Suppressor macrophage (primary cell): ENCODE measurements at regions not wholly inside any gene's neighbourhood (a gene's known extent, or its start where the extent isn't known, plus 50 kb on each side); places are given as distances from the start of the nearest gene placed in this dataset.
A peak's percentile ranks its signal among the peaks of the same experiment; 100 is the strongest.

ENCODE experiments used
- DNase-seq, 4 experiments: peaks; one replicate each; pipeline ENCODE4 v3.0.0-alpha.2; 2020 to 2022

DNA sequence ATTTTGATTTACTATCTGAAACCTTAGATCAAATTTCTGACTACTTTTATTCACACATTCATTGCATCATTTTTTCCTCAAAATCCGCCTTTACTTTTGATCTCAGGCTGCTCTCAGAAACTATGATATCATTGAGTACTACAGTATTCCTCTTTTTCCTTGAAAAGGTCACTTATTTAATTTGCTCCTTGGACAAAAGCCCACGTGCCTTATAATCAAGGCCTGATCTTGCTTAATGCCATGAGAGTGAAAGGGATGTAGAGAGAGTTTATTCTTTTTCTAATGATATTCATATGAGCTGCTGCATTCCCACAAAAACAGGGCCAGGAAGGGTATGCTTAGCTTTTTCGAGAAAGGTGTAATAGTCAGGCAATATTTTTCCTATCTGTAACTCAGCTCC is 327.0 kb downstream of the ETS1 start:
- DNase-seq, result no peak

DNA sequence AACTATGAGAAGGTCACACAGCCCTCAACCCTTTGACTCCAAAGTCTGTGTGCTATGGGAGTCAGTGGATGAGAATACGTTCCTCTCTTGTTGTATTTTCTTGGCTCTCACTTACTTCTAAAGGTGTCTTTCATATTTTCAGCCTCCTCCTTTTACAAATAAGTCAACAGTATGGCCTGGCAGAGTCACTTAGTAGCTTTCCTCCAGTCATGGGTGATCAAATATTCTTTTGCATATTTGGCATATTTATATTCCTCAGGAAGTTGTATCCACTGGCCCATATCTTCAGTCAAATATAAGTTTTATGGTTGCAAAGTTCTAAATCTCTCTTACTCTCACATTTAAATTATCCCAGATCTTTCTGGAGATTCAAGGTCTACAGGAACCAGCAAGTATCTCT is 327.5 kb downstream of the ETS1 start:
- no peak for DNase-seq

DNA sequence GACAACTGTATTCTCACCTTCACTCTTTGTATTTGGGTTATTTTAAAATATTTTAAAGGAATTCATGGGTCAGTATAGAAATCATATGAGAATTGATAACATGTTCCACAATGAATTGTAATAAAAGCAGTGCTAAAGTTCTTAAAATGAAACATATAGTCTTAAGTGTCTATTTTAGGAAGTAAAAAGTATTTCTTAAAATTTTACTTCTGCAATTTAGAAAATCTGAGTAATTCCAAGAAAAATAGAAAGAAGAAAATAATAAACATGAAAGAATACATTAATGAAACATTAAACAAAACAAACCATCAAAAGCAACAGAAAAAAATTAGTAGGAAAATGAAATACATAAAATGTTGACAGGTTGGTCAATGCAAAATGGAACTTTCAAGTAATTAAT is 332.4 kb downstream of the ETS1 start:
- DNase-seq, result peak in 2 of 4 experiments; percentile 15 to 43

DNA sequence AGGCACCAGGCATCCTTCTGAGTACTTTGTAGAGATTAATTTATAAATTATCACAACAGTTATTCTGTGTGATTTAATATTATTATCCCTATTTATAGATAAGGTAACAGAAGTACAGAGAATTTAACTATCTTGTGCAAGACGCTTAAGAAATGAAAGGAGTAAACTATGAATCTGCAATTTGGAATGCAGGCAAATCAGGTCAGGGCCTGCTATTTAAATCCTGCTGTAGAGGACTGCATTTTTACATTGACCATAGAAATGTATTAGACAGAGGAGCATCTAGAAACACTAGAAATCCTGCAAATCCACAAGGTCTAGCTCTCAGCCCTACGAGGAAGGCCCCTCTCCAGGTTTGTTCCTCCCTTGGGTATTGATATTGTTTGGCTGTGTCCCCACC is 336.2 kb downstream of the ETS1 start:
- no peak for DNase-seq

DNA sequence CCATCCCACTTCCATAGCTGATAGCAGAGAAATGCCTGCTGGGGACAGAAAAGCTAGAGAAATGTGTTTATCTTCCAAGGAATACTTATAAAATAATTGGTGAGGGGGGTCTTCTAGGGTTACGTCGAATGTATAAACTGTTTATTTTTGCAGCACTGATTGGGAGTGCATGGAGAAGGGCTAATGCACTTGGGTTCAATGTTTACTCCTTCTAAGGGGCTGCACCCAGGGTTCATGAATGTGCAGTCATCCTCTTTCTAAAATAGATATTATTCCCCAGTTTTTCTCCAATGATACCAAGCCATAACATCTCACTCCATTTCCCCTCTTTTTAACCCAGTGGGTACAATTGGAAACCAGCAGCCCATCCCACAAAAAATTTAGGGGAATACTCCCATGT is 336.9 kb downstream of the ETS1 start:
- DNase-seq, result no peak

DNA sequence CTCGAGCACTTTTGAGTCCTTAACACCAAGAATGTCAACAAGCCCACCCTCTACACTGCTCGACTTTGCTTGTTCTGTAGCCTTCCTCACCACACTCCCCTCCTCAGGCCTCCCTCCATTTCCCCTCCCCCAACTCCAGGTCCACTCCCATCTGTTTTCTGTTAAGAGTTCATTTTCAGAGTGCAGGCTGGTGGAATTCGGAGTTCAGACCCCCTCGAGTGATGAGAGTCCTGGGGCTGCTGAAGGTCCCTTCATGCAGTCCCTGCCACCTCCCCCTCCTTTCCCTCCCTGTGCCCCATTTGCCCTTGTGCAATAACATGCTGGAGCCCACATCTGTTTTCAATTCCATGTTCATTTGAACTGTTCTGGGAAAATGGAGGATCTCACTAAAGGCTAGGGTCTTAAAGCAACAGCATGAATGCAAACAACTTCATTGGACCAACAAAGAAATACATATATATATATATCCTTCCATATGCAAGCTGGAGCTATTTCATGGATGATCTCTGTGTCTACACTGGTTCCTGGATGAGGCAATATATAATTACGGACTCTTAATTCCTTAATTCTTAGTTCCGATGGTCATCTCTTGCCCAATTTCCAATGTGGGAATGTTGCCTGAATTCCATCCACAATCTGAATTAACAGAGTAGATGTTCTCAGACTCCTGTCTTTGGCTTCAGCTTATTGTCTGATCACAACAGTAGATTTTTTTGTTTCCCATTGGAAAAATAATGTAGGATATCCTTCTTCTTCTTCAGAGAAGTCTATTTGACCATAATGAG is 340.4 kb downstream of the ETS1 start:
- DNase-seq, result no peak

DNA sequence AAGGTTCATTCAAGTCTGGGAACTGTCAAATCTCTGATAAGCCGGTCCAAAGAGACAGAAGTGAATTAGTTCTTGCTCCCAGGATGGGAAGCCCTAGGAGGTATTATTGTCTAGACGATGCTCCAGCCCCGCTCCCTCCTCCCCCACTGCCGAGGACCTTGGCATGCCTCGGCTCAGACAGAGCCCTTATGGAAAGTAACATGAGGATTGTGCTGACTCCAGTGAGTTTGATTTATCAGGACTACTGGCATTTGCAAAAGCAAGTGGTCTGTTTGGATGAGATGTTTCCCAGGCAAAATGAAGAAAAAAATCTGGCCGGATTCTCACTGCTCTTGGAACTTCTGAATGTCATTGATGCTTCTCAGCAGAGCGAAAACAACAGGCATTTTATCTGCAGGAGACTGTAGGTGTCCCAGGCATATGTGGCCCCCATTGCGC is 341.0 kb downstream of the ETS1 start:
- DNase-seq, result no peak

DNA sequence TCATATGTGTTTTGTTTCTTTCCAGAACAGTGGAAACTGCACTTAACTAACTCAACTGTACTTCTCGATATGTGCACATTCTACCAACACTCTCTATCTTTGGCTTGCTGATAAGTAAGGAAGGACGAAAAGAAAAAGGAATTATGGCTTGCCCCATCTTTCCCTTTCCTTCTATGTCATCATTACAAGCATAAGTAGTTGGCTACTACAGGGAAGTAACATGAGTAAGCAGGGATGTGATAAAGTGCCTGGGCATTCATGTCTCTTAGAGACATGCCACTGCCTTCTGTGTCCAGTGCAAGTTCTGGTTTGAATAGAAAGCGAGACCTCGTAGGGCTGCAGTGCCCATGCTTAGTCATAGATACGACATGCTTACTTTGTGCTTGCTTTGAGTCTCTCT is 342.5 kb downstream of the ETS1 start:
- peak in 3 of 4 experiments; percentile 2 to 18 (median 2) for DNase-seq

DNA sequence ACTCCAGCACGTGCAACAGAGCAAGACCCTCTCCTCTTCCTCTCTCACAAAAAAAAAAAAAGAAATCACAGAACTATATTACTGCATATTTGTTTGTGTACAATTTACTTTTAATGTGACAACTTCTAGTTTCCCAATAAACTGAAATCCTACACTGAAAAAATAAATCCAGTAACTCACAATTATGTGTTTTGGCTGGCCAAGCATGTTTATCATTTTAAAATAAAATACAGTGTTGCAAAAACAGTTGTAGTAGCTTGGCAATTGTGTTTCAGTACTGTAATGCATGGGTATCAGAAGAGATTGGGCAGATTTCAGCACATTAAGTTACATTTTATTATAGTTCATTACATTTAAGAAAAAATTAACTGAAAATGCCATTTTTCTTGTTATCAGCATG is 344.9 kb downstream of the ETS1 start:
- no peak for DNase-seq

DNA sequence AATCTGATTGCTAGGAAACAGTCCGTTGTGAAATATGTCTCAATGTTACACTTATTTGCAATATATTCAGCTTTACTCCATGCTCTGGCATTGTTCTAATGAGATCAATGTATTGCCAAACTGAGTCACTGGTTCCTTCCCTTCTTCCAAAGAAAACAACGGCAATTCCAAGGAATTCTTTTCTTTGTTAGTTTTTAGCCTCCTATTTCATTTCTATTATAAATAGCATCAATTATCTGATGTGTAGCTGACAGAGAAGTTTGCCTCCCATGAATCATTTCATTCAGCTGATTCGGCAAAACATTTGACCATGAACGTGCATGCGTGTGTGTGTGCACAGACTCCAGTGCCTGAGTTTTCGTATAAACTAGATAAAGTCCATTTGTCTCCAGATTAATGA is 346.8 kb downstream of the ETS1 start:
- DNase-seq, result no peak

DNA sequence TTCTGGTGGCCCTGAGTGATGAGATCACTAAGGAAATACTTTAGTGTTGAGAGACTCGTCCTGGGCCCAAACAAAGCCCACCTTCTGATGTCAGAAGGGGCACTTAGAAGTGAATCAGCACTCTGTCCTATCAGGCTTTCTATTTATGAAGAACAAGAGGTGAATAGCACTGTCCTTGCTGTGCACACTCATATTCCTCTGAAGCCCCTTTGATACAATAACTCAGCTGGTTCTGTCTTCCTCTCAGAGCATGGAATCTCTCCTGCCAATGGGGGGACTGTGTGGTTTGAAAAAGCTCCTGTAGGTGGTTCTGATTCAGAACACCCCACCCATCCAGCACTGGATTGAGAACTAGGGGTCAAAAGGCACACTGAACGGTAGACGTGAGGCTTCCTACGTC is 348.1 kb downstream of the ETS1 start:
- no peak for DNase-seq

DNA sequence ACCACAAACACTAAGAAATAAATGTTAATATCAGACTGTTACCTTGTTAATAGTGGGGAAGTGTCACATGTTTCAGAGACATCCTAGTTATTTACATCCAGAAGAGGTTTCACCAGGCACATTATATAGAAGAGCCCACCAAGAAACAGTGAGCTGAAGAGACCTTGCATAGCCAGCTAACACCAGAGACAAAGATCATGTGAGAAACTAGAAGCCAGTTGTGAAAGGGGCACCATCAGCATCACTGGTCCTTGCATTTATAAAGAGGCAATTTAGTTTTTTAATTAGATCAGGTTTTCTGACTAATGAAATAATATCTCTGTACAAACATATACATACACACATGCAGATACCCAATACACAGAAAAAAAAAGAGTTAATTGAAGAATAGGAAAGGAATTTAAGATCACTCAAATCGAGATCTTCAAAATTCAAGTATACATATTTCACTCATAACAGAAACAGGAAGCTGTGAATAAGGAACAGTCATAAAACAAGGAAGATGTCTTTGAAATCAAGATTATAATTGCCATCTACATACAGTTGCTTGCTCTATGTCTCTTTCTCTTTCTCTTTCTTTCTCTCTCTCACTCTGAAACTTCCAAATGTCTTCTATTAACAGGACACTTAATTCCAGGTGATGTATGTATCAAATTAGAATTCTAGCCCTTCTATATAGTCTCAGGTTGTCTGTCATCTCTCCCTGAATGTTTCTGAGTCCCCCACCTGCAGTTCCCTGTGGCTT is 348.7 kb downstream of the ETS1 start:
- peak; percentile 10 to 60 (median 35) for DNase-seq

DNA sequence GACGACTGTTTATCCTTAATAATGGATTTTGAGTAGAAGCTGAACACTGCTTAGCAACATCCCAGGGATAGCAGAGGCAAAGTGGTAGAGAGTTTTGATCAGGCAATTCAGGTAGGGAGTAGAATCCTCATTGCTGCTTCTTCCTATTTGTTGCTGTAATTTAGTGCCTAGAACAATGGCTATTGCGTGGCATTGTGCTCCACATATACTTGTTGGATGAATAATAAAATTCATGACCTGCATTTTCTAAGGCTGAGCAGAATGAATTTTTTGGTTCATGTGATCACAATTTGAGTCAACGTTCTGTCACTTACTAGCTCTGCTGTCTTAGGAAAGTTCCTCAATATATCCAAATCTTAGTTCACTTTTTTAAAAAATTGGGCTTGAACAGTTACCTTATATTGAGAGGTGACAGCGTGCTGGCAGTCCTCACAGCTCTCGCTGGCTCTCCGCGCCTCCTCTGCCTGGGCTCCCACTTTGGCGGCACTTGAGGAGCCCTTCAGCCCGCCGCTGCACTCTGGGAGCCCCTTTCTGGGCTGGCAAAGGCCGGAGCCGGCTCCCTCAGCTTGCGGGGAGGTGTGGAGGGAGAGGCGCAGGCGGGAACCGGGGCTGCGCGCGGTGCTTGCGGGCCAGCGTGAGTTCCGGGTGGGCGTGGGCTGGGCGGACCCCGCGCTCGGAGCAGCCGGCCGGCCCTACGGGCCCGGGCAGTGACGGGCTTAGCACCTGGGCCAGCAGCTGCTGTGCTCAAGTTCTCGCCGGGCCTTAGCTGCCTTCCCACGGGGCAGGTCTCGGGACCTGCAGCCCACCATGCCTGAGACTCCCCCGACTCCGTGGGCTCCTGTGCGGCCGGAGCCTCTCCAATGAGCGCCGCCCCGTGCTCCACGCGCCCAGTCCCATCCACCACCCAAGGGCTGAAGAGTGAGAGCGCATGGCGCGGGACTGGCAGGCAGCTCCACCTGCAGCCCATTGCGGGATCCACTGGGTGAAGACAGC is 350.6 kb downstream of the ETS1 start:
- DNase-seq, result peak in 2 of 4 experiments; percentile 5 to 6

DNA sequence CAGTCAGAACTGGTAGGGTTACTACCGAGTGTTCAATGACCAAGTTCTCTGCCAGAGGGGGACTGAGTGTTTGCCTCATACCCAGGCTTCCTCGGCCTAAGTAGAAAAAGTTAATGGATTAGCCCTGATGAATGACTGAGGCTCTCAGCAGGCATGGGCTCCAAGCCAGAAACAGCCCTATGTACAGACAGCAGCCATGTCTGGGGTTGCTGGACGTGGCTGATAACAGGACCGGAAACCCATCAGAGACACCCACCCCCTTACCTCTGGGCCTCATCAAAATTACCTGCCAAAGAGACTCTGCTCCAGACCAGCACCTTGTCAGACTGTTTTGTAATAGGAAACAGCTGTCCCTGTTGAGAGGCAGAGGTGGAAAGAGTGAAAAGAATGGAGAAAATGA is 351.4 kb downstream of the ETS1 start:
- DNase-seq, result no peak

DNA sequence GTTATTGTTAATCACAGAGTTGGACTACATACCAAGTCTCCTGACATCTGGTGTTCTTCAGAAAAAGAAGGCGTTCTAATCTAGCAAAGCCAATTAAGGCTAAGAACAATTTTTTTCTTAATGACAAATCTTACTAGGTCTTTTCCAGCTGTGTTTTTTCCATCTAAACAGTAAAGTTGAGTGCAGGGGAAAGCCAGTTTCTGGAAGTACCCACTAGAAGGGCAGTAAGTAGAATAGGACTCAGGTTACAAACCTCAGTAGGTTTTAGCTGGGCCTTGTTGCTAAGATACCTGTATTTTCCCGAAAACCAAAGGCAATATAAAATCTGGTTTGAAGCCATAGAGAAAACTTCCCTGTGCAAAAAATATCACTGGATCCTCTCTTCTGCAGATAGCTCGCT is 351.9 kb downstream of the ETS1 start:
- no peak for DNase-seq

DNA sequence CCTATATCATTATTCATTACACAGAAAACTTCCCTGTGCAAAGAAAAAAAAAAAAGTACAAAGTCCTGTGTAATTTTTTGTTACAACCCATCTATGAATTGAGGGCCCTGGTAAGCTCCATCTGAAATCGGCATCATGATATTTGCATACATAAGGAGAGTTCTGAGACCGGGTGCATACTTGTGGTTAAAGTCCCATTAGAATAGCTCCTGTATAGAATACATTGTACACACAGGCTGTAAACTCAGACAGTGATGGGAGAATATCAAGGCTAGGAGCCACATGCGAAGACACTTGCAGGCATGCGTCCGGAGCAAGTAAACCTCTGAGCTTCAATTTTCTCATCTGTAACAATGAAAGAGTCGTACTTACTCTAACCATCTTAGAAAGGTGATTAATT is 353.2 kb downstream of the ETS1 start:
- DNase-seq, result no peak

DNA sequence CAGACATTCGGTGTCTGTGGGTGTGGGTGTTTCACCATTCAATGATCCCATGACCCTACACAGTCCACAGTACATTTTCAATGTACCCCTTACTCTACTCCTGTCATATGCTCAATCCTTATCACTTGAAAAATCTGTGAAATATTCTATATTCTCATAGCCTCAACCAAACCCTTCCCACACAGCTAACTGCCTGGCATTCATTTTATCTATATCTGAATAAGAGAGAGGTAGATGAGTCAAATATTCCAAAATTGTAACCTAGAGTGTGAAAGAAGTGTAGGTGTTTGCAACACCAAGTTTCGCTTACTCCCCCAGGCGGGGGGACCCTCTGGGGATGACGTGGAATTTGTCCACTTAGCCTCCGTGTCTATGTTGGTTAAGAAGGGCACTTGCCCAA is 354.8 kb downstream of the ETS1 start:
- peak in 2 of 4 experiments; percentile 10 to 11 for DNase-seq

DNA sequence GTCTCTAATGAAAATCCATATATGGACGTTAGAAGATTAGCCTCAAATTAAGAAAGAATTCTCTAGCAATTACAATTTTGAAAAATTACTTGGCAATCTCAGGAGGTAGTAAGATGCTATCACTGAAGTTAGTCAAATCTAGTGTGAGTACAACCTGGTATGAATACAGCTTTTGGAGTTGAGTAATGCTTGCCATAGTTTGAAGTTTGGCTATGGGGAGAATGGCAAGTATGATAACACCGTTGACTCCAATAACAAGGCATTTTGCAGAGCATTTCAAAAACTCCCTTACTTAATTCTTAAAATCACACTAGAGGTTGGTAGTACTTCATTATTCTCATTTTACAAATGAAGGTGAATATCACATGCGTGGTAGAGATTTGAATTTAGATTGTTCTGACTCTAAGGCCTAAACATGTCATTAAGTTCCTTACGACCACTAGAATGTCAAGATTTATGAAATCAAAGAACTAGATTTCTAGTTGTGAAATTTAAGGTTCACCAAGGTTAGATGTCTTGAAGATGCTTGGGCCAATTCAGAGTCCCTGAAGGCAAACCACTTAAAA is 355.4 kb downstream of the ETS1 start:
- DNase-seq, result no peak

DNA sequence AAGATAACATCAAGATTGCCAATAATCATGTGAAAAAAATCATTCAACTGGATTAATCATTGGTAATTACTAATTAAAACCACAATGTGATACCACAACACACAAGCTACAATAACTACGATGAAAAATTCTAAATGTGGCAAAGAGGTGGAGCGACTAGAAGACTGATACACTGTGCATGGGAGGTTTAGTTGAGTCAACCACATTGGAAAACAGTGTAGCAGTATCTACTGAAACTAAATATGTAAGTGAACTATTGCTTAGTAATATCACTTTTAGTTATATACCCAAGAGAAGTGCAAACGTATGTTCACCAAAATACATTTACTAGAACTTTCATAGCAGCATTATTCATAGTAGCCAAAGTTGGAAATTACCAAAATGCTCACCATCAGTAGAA is 359.9 kb downstream of the ETS1 start:
- no peak for DNase-seq

DNA sequence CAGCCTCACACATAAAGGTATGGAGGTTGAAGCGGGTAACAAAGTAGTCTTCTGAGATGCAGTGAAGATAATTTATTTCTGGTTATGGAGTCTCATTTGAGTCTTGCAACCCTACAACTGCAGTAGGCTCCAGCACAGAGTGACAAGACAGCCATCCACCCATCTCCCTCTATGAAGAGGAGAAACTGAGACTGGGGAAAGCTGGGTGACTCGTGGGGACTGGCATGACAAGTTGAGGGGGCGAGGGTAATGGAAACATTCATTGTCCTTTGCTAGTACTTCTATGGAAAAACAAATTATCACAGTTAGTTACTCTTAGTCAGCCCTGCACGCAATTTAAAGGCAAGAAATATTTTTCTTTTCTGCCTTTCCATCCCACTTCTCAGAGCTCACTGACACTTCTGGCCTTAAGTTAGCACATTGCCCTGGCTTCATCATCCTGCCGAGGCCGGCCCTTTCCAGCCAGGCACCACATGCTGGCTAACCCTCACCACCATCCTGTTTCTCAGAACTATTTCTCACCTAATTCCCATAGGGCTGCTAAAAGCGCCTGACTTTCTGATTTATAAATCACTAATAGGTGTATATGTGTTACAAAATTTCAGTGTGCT is 361.1 kb downstream of the ETS1 start:
- DNase-seq, result no peak

DNA sequence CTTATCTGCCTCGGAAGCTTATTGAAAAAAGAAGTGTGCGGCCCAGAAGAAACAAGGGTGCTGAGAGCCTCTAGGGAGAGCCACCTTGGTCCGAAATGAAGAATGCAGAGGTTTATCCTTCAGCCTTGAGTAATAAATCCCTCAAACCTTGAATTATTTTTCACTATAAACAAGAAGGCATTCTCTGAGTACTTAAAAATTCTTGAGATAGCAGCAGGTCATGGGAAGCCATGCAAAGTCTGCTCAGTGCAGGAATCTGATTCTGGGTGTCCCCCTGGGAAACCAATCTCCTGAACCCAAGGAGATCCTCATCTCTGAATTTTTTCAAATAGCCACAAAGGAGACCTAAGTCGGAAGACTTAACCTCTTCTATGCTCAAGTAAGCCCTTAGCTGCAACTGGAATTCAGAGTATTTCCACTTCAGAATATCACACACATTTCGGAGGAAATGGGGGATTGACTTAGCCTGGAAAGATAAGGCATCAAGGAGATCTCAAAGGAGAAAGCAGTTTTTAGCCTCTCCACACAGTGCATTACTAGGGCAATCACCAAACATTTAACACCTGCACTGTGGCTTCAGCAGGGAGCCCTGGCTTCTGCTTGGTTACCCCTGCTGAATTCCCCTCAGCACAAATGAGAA is 365.0 kb downstream of the ETS1 start:
- DNase-seq, result no peak

DNA sequence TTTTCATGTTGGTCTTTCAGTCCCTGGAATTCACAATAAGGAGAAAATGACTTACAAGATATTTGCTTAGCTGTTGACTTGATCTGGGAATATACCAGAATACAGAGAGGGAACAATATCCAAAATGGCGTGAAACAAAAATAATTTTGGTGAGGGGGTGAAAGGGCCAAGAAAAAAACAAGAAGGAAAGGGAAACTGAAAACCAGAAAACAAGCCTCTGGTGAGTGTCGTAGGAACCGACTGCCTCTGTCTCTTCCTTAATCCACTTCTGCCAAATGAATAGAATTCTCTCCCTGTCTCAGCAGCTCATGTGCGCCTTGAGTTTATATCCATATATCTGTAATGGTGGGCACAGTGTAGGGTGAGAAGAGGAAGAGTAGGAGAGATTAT is 367.6 kb downstream of the ETS1 start:
- peak; percentile 5 to 37 (median 26) for DNase-seq
